ENCODE measurements at regions not wholly inside any gene's neighbourhood (a gene's known extent, or its start where the extent isn't known, plus 50 kb on each side); places are given as distances from the start of the nearest gene placed in this dataset.

DNA sequence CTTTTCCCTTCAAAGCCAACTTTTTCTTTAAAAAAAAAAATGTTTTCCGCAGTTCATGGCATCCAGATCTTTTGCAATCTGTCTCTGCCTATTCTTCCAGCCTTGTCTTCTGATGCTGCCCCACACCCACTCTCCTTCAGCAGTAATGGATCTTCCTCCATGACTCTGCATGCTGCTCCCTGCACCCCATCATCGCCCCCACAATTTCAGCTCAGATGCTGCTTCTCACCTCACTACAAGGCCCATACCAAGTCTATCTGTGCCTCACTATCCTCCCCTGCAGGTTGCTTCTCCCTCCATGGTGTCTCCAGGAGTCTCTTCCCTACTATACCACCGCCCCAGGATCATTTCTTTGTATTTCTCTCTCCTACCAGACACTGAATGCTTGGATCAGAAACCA, 260.6 kb downstream of the ANAPC1 start:
- no peaks in the 10 kb centered on the region for H3K4me1 ChIP-seq (ENCODE audit: insufficient read depth, low read length)
- H3K4me2 ChIP-seq (ENCODE audit: insufficient read depth, insufficient read length, low read length) = no peak overlapping the region
- TF ChIP-seq, protein P1, sequence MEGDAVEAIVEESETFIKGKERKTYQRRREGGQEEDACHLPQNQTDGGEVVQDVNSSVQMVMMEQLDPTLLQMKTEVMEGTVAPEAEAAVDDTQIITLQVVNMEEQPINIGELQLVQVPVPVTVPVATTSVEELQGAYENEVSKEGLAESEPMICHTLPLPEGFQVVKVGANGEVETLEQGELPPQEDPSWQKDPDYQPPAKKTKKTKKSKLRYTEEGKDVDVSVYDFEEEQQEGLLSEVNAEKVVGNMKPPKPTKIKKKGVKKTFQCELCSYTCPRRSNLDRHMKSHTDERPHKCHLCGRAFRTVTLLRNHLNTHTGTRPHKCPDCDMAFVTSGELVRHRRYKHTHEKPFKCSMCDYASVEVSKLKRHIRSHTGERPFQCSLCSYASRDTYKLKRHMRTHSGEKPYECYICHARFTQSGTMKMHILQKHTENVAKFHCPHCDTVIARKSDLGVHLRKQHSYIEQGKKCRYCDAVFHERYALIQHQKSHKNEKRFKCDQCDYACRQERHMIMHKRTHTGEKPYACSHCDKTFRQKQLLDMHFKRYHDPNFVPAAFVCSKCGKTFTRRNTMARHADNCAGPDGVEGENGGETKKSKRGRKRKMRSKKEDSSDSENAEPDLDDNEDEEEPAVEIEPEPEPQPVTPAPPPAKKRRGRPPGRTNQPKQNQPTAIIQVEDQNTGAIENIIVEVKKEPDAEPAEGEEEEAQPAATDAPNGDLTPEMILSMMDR (conservative IDR thresholded peaks at IDR 0.05) = peak; percentile 13; the same call in 1 of the 3 replicates
- no peaks in the 10 kb centered on the region for H3K27me3 ChIP-seq (ENCODE audit: insufficient read depth, low read length)
- no peak overlapping the region for H2BK20ac ChIP-seq (ENCODE audit: low read depth, low read length, poor library complexity, severe bottlenecking)
- Mint-ChIP-seq H3K36me3 (ENCODE audit: insufficient read depth in 1 of 3, low read depth in 3 of 3) (peaks cover 1 to 11% (median 2%) of the 10 kb centered on the region in 3 experiments; a peak in 4 of 7 replicates), H3K4me1 (peaks cover 6 to 11% of the 10 kb centered on the region in 2 experiments), H3K4me3 (no peak overlapping the region), H3K9me3 (peaks cover 9 to 14% of the 10 kb centered on the region in 2 experiments), H3K27ac (no peak overlapping the region), H3K27me3 (ENCODE audit: low read depth) (no peaks in the 10 kb centered on the region; the same call in none of the 2 replicates)
- H3K23ac ChIP-seq (ENCODE audit: insufficient read length, low read depth, low read length) = no peak overlapping the region
- no peaks in the 10 kb centered on the region for H3K23me2 ChIP-seq (ENCODE audit: insufficient read length, low read depth, low read length, poor library complexity, severe bottlenecking)
- no CpG with 5 or more reads among the region's 3 CpGs for WGBS (ENCODE audit: extremely low coverage, insufficient read length, low lambda C conversion rate)
- no peak overlapping the region for H2BK15ac ChIP-seq (ENCODE audit: low read depth, low read length)
- no peaks in the 10 kb centered on the region for H3K79me2 ChIP-seq (ENCODE audit: insufficient read depth, low read length)
- H3T11ph ChIP-seq (ENCODE audit: low read length) = no peak overlapping the region
- no peak overlapping the region for H3K9ac ChIP-seq (ENCODE audit: extremely low read depth, insufficient read length, low read length)
- H3K56ac ChIP-seq (ENCODE audit: insufficient read length, low read depth, low read length) = no peak overlapping the region
- no peaks in the 10 kb centered on the region for H3K9me3 ChIP-seq (ENCODE audit: control insufficient read depth, low read depth, low read length)
- no peak overlapping the region for H2BK5ac ChIP-seq (ENCODE audit: insufficient read length, low read length)
- H2BK12ac ChIP-seq (ENCODE audit: insufficient read length, low read depth, low read length) = no peak overlapping the region
- no peak overlapping the region for H2AFZ ChIP-seq (ENCODE audit: low read length)
- H3K18ac ChIP-seq (ENCODE audit: insufficient read length, low read depth, low read length) = no peak overlapping the region
- no peak overlapping the region for H4K8ac ChIP-seq (replicated peaks; ENCODE audit: insufficient read length, low read depth, low read length)
- H4K91ac ChIP-seq (ENCODE audit: insufficient read length, low read depth, low read length) = no peak overlapping the region
- no peak for DNase-seq
- H4K5ac ChIP-seq (ENCODE audit: insufficient read length, low read depth, low read length) = no peak overlapping the region
- H3K14ac ChIP-seq (ENCODE audit: insufficient read depth, low read length) = no peak overlapping the region
- H2AK5ac ChIP-seq (ENCODE audit: insufficient read length, low read length) = no peak overlapping the region
- no peak overlapping the region for H3K27ac ChIP-seq (ENCODE audit: insufficient read length, low read depth, low read length)
- H3K4ac ChIP-seq (ENCODE audit: low read depth, low read length) = no peak overlapping the region
- H2BK120ac ChIP-seq (ENCODE audit: low read depth, low read length, poor library complexity, severe bottlenecking) = no peak overlapping the region
- H3K79me1 ChIP-seq (ENCODE audit: insufficient read depth, low read depth, low read length, poor library complexity, severe bottlenecking) = no peaks in the 10 kb centered on the region
- H4K20me1 ChIP-seq (ENCODE audit: control insufficient read depth, insufficient read depth, insufficient read length) = peaks cover 2% of the 10 kb centered on the region

Data from H9 (cell line).